ENCODE measurements at regions not wholly inside any gene's neighbourhood (a gene's known extent, or its start where the extent isn't known, plus 50 kb on each side); places are given as distances from the start of the nearest gene placed in this dataset.

DNA sequence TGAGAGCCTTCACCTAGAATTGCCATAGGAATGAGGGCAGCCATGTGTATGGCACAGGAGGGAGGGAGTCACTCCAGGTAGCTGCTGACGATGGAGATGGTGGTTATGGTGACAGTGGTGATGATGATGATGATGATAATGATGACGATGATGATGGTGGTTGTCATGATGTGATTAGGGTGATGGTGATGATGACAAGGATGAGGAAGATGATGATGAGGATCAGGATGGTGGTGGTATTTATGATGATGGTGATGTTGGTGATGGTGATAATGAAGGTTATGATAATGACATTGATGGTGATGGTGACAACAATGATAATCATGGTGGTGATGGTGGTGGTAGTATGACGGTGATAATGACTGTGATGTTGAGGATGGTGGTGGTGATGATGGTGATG is 1130.5 kb downstream of the BRD1 start:
- Histone ChIP-seq H3K27me3 (ENCODE audit: control insufficient read depth, insufficient read depth, low read length) (no peaks in the 10 kb centered on the region), H3K9me1 (ENCODE audit: insufficient read depth, low read length) (no peaks in the 10 kb centered on the region), H3K23ac (ENCODE audit: low read depth, low read length) (no peak overlapping the region), H3K9me3 (ENCODE audit: control insufficient read depth, insufficient read depth, low read length) (peaks cover 72% of the 10 kb centered on the region), H3K79me1 (ENCODE audit: low read depth in 1 of 2, low read length in 2 of 2) (no peaks in the 10 kb centered on the region), H2BK5ac (ENCODE audit: low read depth, low read length, poor library complexity, severe bottlenecking) (no peak overlapping the region), H3K56ac (ENCODE audit: extremely low read depth, insufficient read depth, low read length) (no peak overlapping the region), H3K14ac (replicated peaks; ENCODE audit: low read depth, low read length) (no peak overlapping the region), H4K8ac (ENCODE audit: low read depth in 2 of 2, low read length in 2 of 2) (no peak overlapping the region), H2BK15ac (ENCODE audit: low read depth, low read length) (no peak overlapping the region), H3K4me2 (ENCODE audit: low read depth, low read length) (no peak overlapping the region), H2AK5ac (ENCODE audit: low read depth, low read length) (no peak overlapping the region), H3K36me3 (ENCODE audit: control insufficient read depth, insufficient read depth, low read length) (no peaks in the 10 kb centered on the region), H3K9ac (ENCODE audit: low read depth, low read length) (no peak overlapping the region), H2AK9ac (replicated peaks; ENCODE audit: low read depth, low read length, poor library complexity) (no peak overlapping the region), H2BK20ac (ENCODE audit: low read depth, low read length) (no peak overlapping the region), H2BK120ac (ENCODE audit: low read depth, low read length) (no peak overlapping the region), H3K4me3 (ENCODE audit: insufficient read depth, low read depth, low read length) (no peak overlapping the region), H2AFZ (replicated peaks; ENCODE audit: low read length, poor library complexity) (no peak overlapping the region), H3K27ac (ENCODE audit: insufficient read depth, low read length) (no peak overlapping the region), H4K5ac (ENCODE audit: low read depth, low read length) (no peak overlapping the region), H3K4ac (ENCODE audit: low read depth, low read length) (no peak overlapping the region), H3K18ac (ENCODE audit: low read depth, low read length) (no peak overlapping the region), H3K4me1 (ENCODE audit: control insufficient read depth, insufficient read depth, low read length) (no peaks in the 10 kb centered on the region), H4K91ac (ENCODE audit: insufficient read depth, low read depth, low read length) (no peak overlapping the region), H4K20me1 (ENCODE audit: insufficient read depth, low read length) (no peaks in the 10 kb centered on the region)
- DNase-seq (no peak), ATAC-seq (ENCODE audit: low read depth) (no peak)
- dilution Hi-C loops (cut with HindIII; ENCODE audit: low sequenced_read_pairs, unreplicated experiment) (no loop called here), intact Hi-C loops (cut with micrococcal nuclease) (no loop called here), in situ Hi-C loops (cut with MboI; ENCODE audit: low sequenced_read_pairs) (no loop called here)
- WGBS, 2 experiments (ENCODE audit: extremely low coverage in 2 of 2, insufficient read length in 1 of 2): 57% methylated on average over 3 of the region's 3 CpGs; no CpG with 5 or more reads in 1 of the 2 experiments
- POLR2A ChIA-PET (ENCODE audit: unreplicated experiment): no interaction called here
- CTCF ChIA-PET: no interaction called here
- TF ChIP-seq MAZ (IDR thresholded peaks at IDR 0.05; ENCODE audit: borderline replicate concordance, low read depth, low read length): no peak
- no peak for TF ChIP-seq RFX5 (IDR thresholded peaks at IDR 0.05; ENCODE audit: low read depth, low read length)
- no peak for TF ChIP-seq RCOR1 (IDR thresholded peaks at IDR 0.05; ENCODE audit: insufficient replicate concordance, low read length)
- no peak for TF ChIP-seq MXI1 (IDR thresholded peaks at IDR 0.05; ENCODE audit: borderline replicate concordance, low read depth, low read length)
- TF ChIP-seq SMC3 (IDR thresholded peaks at IDR 0.05; ENCODE audit: low read depth, low read length): no peak
- TF ChIP-seq, protein P1, sequence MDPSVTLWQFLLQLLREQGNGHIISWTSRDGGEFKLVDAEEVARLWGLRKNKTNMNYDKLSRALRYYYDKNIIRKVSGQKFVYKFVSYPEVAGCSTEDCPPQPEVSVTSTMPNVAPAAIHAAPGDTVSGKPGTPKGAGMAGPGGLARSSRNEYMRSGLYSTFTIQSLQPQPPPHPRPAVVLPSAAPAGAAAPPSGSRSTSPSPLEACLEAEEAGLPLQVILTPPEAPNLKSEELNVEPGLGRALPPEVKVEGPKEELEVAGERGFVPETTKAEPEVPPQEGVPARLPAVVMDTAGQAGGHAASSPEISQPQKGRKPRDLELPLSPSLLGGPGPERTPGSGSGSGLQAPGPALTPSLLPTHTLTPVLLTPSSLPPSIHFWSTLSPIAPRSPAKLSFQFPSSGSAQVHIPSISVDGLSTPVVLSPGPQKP (IDR thresholded peaks at IDR 0.05; ENCODE audit: borderline replicate concordance, low read depth, low read length): no peak
- no peak for TF ChIP-seq CEBPB (IDR thresholded peaks at IDR 0.05; ENCODE audit: low read depth, low read length)
- TF ChIP-seq NFE2L2 (IDR thresholded peaks at IDR 0.05; ENCODE audit: low read depth, low read length): no peak
- TF ChIP-seq FOS (IDR thresholded peaks at IDR 0.05; ENCODE audit: low read depth, low read length): no peak
- no peak for TF ChIP-seq CHD1 (IDR thresholded peaks at IDR 0.05; ENCODE audit: low read depth, low read length)
- no peak for TF ChIP-seq BHLHE40 (IDR thresholded peaks at IDR 0.05; ENCODE audit: low read depth, low read length)
- no peak for TF ChIP-seq MAFK (IDR thresholded peaks at IDR 0.05; ENCODE audit: low read depth, low read length)
- BruUV-seq (replicated peaks): no TSS peak

All from IMR-90 (cell line).